ENCODE measurements at regions not wholly inside any gene's neighbourhood (a gene's known extent, or its start where the extent isn't known, plus 50 kb on each side); places are given as distances from the start of the nearest gene placed in this dataset.

GRCh38 chr2:3134026-3134571, 243.5 kb downstream of the EIPR1 start:
- Histone ChIP-seq H3K79me2 (ENCODE audit: low read depth) (no peaks in the 10 kb centered on the region), H3F3A (ENCODE audit: low read depth) (no peaks in the 10 kb centered on the region), H3K27me3 (no peaks in the 10 kb centered on the region), H4K20me1 (ENCODE audit: low read depth) (no peaks in the 10 kb centered on the region), H3K36me3 (no peaks in the 10 kb centered on the region), H2AFZ (replicated peaks) (no peak overlapping the region), H3K9me3 (ENCODE audit: low read depth) (no peaks in the 10 kb centered on the region), H3K4me3 (no peak overlapping the region), H3K4me2 (no peak overlapping the region), H3K4me1 (peaks cover 13% of the 10 kb centered on the region), H3K27ac (no peak overlapping the region), H3K9ac (no peak overlapping the region)
- no peak overlapping the region for H3K27ac Mint-ChIP-seq
- H3K4me3 Mint-ChIP-seq: no peak overlapping the region
- H3K4me1 Mint-ChIP-seq: peaks cover 26% of the 10 kb centered on the region
- H3K9me3 Mint-ChIP-seq: peaks cover 6% of the 10 kb centered on the region
- H3K36me3 Mint-ChIP-seq: peaks cover 2% of the 10 kb centered on the region
- peaks cover 3% of the 10 kb centered on the region for H3K27me3 Mint-ChIP-seq (ENCODE audit: insufficient read depth, low read depth)
- no peak for DNase-seq (ENCODE audit: low spot score)
- TF ChIP-seq CTCF (IDR thresholded peaks at IDR 0.05) (no peak), EZH2 (IDR thresholded peaks at IDR 0.05) (no peak), EZH2phosphoT487 (IDR thresholded peaks at IDR 0.05) (no peak)

- Histone ChIP-seq H3K4me2 (no peak overlapping the region), H2AFZ (replicated peaks) (no peak overlapping the region), H4K20me1 (ENCODE audit: low read depth) (no peaks in the 10 kb centered on the region), H3K4me1 (peaks cover 13% of the 10 kb centered on the region), H3K36me3 (no peaks in the 10 kb centered on the region), H3K79me2 (ENCODE audit: low read depth) (no peaks in the 10 kb centered on the region), H3F3A (ENCODE audit: low read depth) (no peaks in the 10 kb centered on the region), H3K9ac (no peak overlapping the region), H3K9me3 (ENCODE audit: low read depth) (no peaks in the 10 kb centered on the region), H3K27ac (no peak overlapping the region), H3K4me3 (no peak overlapping the region), H3K27me3 (no peaks in the 10 kb centered on the region)
- Mint-ChIP-seq H3K4me3 (no peak overlapping the region), H3K27me3 (ENCODE audit: insufficient read depth, low read depth) (peaks cover 3% of the 10 kb centered on the region), H3K9me3 (peaks cover 6% of the 10 kb centered on the region), H3K4me1 (peaks cover 34% of the 10 kb centered on the region), H3K36me3 (peaks cover 2% of the 10 kb centered on the region), H3K27ac (no peak overlapping the region)
- no peak for DNase-seq (ENCODE audit: low spot score)
- no peak for TF ChIP-seq CTCF (IDR thresholded peaks at IDR 0.05)
- TF ChIP-seq EZH2 (IDR thresholded peaks at IDR 0.05): no peak
- no peak for TF ChIP-seq EZH2phosphoT487 (IDR thresholded peaks at IDR 0.05)
Measured at GRCh38 chr2:3132966-3133365, 244.7 kb downstream of the EIPR1 start.

- no peak for DNase-seq (ENCODE audit: low spot score)
- no peak overlapping the region for H3K27ac Mint-ChIP-seq
- H3K27me3 ChIP-seq: no peaks in the 10 kb centered on the region
- peaks cover 2% of the 10 kb centered on the region for H3K36me3 Mint-ChIP-seq
- H3K27ac ChIP-seq: no peak overlapping the region
- no peaks in the 10 kb centered on the region for H4K20me1 ChIP-seq (ENCODE audit: low read depth)
- no peak overlapping the region for H2AFZ ChIP-seq (replicated peaks)
- no peaks in the 10 kb centered on the region for H3K79me2 ChIP-seq (ENCODE audit: low read depth)
- no peaks in the 10 kb centered on the region for H3K9me3 ChIP-seq (ENCODE audit: low read depth)
- H3K4me3 Mint-ChIP-seq: no peak overlapping the region
- H3K9ac ChIP-seq: no peak overlapping the region
- H3K36me3 ChIP-seq: no peaks in the 10 kb centered on the region
- H3K9me3 Mint-ChIP-seq: peaks cover 6% of the 10 kb centered on the region
- H3K4me1 Mint-ChIP-seq: peaks cover 34% of the 10 kb centered on the region
- peaks cover 13% of the 10 kb centered on the region for H3K4me1 ChIP-seq
- no peak overlapping the region for H3K4me2 ChIP-seq
- H3K4me3 ChIP-seq: no peak overlapping the region
- peaks cover 3% of the 10 kb centered on the region for H3K27me3 Mint-ChIP-seq (ENCODE audit: insufficient read depth, low read depth)
- TF ChIP-seq EZH2phosphoT487 (IDR thresholded peaks at IDR 0.05): no peak
- no peak for TF ChIP-seq CTCF (IDR thresholded peaks at IDR 0.05)
- no peak for TF ChIP-seq EZH2 (IDR thresholded peaks at IDR 0.05)
- no peaks in the 10 kb centered on the region for H3F3A ChIP-seq (ENCODE audit: low read depth)
Measured at GRCh38 chr2:3132466-3132865, 245.2 kb downstream of the EIPR1 start.
